A673 (cell line): ENCODE measurements at regions not wholly inside any gene's neighbourhood (a gene's known extent, or its start where the extent isn't known, plus 50 kb on each side); places are given as distances from the start of the nearest gene placed in this dataset.

ENCODE experiments used
- EZH2 ChIP-seq: fragments of 200-600 bp; sonication (generic); IDR thresholded peaks from 2 replicates; pipeline ENCODE4 v1.6.1; 2017; ENCODE audit warnings: borderline replicate concordance, low read depth, mild to moderate bottlenecking, mixed read lengths, antibody characterized with exemption, low read length; ENCODE audit not compliant: poor library complexity, severe bottlenecking
- TF ChIP-seq, protein P1 (sequence below): fragments of 300-800, 200-600 bp; sonication (generic); conservative IDR thresholded peaks from 2 replicates; pipeline ENCODE4 v1.5.1; 2017; ENCODE audit warnings: low read depth, mild to moderate bottlenecking, antibody characterized with exemption, low read length, moderate library complexity, mixed read lengths

- TF ChIP-seq, protein P1, sequence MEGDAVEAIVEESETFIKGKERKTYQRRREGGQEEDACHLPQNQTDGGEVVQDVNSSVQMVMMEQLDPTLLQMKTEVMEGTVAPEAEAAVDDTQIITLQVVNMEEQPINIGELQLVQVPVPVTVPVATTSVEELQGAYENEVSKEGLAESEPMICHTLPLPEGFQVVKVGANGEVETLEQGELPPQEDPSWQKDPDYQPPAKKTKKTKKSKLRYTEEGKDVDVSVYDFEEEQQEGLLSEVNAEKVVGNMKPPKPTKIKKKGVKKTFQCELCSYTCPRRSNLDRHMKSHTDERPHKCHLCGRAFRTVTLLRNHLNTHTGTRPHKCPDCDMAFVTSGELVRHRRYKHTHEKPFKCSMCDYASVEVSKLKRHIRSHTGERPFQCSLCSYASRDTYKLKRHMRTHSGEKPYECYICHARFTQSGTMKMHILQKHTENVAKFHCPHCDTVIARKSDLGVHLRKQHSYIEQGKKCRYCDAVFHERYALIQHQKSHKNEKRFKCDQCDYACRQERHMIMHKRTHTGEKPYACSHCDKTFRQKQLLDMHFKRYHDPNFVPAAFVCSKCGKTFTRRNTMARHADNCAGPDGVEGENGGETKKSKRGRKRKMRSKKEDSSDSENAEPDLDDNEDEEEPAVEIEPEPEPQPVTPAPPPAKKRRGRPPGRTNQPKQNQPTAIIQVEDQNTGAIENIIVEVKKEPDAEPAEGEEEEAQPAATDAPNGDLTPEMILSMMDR = no peak
- TF ChIP-seq EZH2 = no peak
These were observed 196.8 kb downstream of the RAP2A start for GRCh38 chr13:97630725-97631124.
